AG09319 (cell line): ENCODE measurements at regions not wholly inside any gene's neighbourhood (a gene's known extent, or its start where the extent isn't known, plus 50 kb on each side); places are given as distances from the start of the nearest gene placed in this dataset.

Experiments
- DNase-seq: peaks from one replicate; pipeline ENCODE4 v3.0.0-alpha.2; 2010; ENCODE audit warnings: low read depth; ENCODE audit errors: extremely low read depth
- TF ChIP-seq, protein P1 (sequence below): IDR thresholded peaks from 2 replicates; pipeline ENCODE4 v1.5.1; 2011; ENCODE audit warnings: low read depth, mild to moderate bottlenecking, inconsistent platforms, low read length, moderate library complexity

DNA sequence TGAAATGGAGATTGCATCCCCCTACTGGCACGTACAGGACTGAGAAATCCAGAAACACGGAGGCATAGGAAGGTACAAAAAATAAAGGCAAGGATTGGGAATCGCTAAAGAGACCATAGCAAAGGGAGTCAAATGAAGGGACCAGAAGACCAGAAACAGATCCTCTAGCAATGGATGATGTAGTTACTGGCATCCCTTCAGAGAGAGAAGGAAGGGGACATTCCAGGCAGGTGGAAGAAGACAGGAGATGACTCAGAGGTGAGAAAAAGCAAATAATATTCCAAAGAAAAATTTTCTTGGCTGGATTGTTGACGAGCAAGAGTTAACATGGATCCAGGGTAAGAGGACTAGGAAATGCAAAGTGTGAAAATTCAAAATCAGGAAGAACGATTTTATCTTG, 78.4 kb upstream of the FZD7 start:
- TF ChIP-seq, protein P1, sequence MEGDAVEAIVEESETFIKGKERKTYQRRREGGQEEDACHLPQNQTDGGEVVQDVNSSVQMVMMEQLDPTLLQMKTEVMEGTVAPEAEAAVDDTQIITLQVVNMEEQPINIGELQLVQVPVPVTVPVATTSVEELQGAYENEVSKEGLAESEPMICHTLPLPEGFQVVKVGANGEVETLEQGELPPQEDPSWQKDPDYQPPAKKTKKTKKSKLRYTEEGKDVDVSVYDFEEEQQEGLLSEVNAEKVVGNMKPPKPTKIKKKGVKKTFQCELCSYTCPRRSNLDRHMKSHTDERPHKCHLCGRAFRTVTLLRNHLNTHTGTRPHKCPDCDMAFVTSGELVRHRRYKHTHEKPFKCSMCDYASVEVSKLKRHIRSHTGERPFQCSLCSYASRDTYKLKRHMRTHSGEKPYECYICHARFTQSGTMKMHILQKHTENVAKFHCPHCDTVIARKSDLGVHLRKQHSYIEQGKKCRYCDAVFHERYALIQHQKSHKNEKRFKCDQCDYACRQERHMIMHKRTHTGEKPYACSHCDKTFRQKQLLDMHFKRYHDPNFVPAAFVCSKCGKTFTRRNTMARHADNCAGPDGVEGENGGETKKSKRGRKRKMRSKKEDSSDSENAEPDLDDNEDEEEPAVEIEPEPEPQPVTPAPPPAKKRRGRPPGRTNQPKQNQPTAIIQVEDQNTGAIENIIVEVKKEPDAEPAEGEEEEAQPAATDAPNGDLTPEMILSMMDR = no peak
- no peak for DNase-seq

DNA sequence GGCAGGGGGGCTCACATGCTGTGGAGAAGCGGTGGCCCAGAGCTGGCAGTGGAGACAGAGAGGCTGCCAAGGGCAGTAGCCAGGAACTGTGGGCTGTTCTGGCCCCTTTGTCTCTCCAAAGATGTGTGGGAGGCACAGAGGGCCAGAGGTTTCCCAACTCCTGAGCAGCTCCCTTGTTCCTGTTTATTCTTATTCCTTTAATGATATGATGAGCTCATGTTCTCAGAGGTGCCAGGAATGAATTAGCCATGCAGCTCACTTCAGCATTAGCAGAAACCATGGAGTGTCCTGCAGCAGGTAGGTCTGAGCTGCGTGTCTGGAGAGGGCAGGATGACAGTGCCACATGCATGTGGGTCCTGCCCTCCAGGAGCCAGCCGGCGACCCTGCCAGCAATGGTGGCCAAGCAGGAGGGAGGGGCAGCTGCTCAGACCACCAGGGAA, 77.9 kb upstream of the FZD7 start:
- no peak for DNase-seq
- TF ChIP-seq, protein P1 = no peak

DNA sequence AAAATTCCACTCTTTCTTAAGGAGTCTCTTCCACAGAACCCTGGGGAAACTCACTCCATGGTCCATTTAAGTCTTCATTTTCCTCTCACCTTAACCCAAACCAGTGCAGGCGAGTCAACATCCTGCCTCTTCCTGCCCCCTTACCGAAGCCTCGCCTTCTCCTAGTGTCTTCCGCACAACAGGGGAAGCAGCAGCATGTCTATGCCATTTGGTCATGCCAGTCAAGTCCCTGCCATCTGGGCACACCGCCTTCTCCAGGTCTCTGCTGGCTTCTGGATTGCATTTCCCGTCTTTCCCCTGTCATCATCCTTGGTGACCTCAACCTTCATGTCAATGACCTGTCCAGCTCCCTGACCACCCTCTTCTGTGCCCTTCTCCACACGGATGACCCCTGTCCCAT, 77.3 kb upstream of the FZD7 start:
- TF ChIP-seq, protein P1 = no peak
- DNase-seq = no peak

DNA sequence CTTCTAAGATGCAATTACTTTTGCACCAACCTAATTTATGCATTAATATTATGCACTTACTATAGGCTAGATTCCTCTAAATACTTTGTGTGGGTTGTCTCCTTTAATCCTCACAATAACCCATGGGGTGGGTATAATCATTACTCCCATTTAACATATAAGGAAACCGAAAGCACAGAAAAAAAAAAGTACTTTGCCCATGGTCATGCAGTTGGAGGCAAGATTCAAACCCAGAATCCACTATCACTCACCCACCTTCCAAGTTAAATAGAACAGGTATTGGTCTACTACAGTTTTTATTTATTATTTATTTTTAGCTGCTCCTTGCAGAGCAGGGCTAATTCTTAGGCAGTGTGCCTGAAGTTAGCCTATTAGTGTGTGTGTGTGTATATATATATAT, 76.6 kb upstream of the FZD7 start:
- no peak for DNase-seq
- TF ChIP-seq, protein P1 = no peak

- TF ChIP-seq, protein P1 = no peak
These were observed 74.5 kb upstream of the FZD7 start for GRCh38 chr2:201959198-201959597.

DNA sequence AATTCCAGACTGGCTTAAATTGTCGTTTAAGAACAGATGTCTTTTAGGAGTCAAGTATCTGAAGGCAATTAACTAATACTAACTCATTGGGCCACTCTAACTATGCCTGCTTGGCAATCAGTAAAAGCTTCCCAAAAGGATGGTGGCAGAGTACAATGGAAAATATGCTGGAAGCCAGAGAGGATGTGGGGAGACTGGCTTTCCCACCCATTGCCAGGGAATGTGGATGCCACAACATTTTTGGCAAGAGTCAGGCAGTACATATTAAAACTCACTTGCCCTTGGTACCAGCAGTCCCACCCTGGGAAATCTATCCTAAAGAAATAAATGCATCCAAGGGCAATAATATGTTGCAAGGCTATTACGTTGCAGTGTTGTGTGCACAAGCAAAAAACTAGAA, 74.0 kb upstream of the FZD7 start:
- no peak for DNase-seq
- TF ChIP-seq, protein P1 = no peak

More at GRCh38 chr2:201959198-201959597, 74.5 kb upstream of the FZD7 start:
- DNase-seq = no peak

DNA sequence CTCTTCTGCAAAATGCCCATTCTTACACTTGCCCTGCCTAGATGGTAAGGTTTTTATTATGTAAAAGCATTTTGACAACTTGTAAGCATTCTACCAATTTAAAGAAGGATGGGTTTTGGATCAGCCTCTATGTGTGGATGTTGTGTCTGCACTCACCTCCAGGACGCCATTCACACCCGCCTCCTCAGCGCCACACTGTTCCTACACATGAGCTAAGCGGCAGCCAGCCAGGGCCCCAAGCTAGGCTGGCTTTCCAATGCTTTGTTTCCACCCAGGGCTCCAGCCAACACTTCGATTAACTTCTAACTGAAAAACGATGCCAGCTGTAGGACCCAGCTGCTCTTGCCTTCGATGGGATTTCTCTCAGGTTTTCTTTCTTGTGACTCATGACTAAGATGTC, 73.3 kb upstream of the FZD7 start:
- no peak for DNase-seq
- TF ChIP-seq, protein P1 = no peak
